ENCODE measurements at regions not wholly inside any gene's neighbourhood (a gene's known extent, or its start where the extent isn't known, plus 50 kb on each side); places are given as distances from the start of the nearest gene placed in this dataset.

DNA sequence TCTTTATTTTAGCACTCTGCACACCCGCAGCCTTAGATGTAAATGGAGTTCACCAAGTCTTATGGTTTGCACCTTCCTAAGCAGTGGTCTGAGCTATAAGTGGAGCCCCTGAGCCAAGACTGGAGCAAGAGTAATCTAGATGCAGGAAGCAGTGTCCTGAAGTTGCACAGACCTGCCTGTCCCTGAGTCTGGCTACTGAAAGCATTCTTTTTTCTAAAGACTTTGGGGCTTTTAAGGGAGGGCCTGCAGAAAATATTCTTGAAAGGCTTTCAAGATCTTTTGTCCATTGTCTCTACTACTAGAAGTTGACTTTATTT, 389.7 kb downstream of the KDM5D start:
- DNase-seq (ENCODE audit: low read depth) = no peak

GRCh38 chrY:19354061-19354856, 390.3 kb downstream of the KDM5D start:
- no peak for DNase-seq (ENCODE audit: low read depth)

DNA sequence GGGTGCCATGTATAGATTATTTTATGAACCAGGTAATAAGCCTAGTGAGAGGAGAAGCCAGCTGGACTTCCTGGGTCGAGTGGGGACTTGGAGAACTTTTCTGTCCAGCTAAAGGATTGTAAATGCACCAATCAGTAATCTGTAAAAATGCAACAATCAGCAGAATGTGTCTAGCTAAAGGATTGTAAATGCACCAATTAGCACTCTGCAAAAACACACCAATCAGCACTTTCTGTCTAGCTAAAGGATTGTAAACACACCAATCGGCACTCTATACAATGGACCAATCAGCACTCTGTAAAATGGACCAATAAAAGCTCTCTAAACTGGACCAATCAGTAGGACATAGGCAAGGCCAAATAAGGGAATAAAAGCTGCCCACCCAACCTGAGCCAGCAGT, 392.9 kb downstream of the KDM5D start:
- no peak for DNase-seq (ENCODE audit: low read depth)

- DNase-seq (ENCODE audit: low read depth) = no peak
Measured at GRCh38 chrY:19321701-19322100, 422.8 kb downstream of the KDM5D start.

DNA sequence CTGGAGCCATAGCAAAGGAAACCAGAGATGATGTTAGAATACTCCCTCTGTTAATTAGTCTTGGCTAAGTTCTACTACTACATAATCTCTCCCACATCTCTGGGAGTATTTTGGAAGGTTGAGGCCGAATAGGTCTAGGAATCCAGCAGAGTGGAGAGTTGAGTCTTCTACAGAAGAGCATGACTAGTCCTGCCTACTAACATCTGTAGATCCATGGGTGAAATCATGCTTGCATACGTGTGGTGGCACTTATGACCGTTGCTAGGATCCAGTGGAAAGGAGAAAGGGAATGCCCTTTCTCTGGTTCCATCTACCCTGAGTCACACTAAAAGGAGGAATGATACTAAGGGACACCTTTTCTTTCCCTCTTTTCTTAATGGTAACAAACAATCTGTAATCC, 425.4 kb downstream of the KDM5D start:
- no peak for DNase-seq (ENCODE audit: low read depth)

GRCh38 chrY:19317271-19317987, 427.1 kb downstream of the KDM5D start:
- no peak for DNase-seq (ENCODE audit: low read depth)

DNA sequence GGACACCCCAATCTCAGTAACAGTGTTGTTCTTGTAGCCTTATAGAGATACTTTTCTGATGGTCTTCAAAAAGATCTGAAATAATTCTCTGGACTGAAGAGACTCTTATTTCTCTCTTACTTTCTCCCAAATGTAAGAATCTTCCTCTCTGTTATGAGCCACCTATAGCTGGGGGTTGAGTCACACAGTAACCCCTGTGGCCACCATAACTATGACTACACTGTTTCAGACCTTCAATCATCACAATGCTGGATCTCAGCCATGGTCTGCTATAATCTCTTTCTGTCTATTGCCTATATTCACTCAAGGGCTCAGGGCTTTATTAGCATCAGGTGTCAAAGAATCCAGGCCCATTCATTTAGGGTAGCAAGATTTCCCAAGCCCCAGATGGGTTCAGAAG, 436.9 kb downstream of the KDM5D start:
- DNase-seq (ENCODE audit: low read depth) = no peak

GRCh38 chrY:19303136-19303535, 441.4 kb downstream of the KDM5D start:
- no peak for DNase-seq (ENCODE audit: low read depth)

DNA sequence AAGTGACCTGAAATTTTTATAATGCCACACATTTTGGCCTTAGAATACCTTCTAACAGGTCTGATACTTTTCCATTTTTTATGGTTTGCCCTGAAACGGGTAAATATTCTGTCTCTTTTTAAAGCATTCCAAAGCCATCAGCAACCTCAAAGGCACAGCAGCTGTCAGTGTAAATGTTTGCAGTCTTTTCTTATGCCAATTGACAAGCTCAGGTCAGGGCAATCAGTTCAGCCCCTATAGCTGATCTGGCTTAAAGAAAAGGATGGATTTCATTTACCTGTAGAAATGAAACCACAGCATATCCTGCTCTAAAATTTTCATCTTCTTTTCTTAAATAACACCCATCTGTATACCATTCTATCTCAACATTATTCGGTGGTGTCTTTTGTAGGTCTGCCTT, 453.6 kb downstream of the KDM5D start:
- no peak for DNase-seq (ENCODE audit: low read depth)

GRCh38 chrY:19274076-19274475, 470.4 kb downstream of the KDM5D start:
- no peak for DNase-seq (ENCODE audit: low read depth)

DNA sequence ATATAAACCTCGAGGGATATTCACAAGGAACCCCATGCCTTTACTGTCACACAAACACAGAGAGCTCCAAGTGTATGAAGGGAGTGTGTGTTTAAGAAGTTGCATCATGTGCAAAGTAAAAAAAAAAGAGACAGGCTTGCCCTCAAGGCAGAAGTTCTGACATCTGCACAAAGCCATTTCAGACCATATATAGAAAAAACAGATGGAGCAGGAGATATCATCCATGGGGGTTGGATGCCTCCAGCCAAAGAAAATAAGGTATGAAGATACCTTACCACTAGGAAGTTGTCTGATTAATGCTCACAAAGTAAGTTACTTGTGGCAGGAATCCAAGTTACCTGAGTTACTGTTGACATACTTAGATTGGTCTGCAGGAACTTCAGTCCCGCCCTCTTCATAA, 476.2 kb downstream of the KDM5D start:
- DNase-seq (ENCODE audit: low read depth) = no peak

DNA sequence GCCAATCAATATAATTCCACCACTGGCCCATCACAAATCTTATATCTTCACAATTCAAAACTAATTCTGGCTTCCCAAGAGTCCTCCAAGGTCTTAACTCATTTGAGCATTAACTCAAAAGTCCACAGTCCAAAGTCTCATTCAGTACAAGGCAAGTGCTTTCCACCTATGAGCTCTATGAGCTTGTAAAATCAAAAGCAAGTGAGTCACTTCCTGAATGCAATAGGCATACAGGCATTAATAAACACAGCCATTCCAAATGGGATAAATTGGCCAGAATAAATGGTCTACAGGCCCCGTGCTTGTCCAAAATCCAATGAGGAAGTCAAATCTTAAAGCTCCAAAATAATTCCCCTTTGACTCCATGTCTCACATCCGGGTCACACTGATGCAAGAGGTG, 479.1 kb downstream of the KDM5D start:
- no peak for DNase-seq (ENCODE audit: low read depth)

DNA sequence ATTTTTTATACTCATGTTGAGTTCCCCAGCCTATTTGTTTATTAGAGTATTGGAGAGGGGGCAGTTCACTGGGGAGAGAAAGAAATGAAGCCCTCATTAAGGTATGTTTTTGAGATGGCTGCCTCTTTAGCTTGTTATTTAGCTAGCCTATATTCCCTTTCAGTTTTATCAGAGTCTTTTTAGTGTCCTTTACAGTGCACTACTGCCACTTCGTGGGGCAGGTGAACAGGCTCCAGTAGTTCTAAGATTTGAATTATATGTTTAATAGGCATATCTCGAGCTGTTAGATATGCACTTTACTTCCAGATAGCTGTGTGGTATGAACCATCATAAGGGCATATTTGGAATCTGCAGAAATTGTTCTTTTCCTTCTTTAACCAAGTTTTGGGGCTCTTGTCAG, 482.2 kb downstream of the KDM5D start:
- no peak for DNase-seq (ENCODE audit: low read depth)

DNA sequence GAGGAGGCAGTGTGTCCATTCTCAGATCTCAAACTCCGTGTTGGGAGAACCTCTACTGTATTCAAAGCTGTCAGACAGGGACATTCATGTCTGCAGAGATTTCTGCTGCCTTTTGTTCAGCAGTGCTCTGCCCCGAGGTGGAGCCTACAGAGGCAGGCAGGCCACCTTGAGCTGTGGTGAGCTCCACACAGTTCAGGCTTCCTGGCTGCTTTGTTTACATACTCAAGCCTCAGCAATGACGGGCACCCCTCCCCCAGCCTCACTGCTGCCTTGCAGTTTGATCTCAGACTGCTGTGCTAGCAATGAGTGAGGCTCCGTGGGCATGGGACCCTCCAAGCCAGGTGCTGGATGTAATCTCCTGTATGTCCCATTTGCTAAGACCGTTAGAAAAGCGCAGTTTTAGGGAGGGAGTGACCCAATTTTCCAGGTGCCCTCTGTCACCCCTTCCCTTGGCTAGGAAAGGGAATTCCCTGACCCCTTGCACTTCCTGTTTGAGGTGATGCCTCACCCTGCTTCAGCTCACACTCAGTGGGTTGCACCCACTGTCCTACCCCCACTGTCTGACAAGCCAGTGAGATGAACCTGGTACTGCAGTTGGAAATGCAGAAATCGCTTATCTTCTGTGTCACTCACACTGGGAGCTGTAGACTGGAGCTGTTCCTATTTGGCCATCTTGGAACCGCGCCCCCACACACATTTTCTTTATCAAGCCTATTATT, 458.9 kb upstream of the HSFY2 start:
- DNase-seq (ENCODE audit: low read depth) = no peak

- DNase-seq (ENCODE audit: low read depth) = no peak
Measured at GRCh38 chrY:19220784-19221183, 447.2 kb upstream of the HSFY2 start.

DNA sequence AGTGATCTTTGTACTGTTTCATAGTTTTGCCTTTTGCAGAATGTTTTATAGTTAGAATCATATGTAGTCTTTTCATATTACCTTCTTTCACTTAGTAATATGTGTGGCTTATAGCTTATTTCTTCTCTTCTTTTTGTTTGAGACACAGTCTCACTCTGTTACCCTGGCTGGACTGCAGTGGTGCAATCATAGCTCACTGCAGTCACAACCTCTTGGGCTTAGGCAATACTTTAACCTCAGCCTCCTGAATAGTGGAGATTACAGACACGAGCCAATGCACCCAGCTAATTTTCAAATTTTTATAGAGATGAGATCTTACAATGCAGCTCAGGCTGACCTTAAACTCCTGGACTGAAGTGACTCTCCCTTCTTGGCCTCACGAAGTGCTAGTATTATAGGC, 435.4 kb upstream of the HSFY2 start:
- no peak for DNase-seq (ENCODE audit: low read depth)

GRCh38 chrY:19207048-19207447, 433.5 kb upstream of the HSFY2 start:
- DNase-seq (ENCODE audit: low read depth) = no peak

- no peak for DNase-seq (ENCODE audit: low read depth)
Measured at GRCh38 chrY:19180824-19181223, 407.3 kb upstream of the HSFY2 start.

DNA sequence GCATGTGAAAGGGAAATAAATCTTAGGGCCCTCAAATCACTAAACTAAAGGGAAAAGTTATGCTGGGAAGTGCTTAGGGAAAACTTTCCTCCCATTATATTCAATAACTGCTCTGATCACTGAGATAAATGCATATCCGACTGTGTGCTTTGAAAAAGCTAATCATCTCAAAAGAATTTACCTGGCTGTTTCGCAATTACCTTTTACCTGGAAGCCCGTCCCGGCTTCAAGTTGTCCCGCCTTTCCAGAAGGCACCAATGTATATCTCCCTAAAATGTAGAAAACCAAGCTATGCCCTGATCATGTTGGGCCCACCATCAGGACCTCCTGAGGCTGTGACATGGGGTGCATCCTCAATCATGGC, 394.6 kb upstream of the HSFY2 start:
- DNase-seq (ENCODE audit: low read depth) = no peak

DNA sequence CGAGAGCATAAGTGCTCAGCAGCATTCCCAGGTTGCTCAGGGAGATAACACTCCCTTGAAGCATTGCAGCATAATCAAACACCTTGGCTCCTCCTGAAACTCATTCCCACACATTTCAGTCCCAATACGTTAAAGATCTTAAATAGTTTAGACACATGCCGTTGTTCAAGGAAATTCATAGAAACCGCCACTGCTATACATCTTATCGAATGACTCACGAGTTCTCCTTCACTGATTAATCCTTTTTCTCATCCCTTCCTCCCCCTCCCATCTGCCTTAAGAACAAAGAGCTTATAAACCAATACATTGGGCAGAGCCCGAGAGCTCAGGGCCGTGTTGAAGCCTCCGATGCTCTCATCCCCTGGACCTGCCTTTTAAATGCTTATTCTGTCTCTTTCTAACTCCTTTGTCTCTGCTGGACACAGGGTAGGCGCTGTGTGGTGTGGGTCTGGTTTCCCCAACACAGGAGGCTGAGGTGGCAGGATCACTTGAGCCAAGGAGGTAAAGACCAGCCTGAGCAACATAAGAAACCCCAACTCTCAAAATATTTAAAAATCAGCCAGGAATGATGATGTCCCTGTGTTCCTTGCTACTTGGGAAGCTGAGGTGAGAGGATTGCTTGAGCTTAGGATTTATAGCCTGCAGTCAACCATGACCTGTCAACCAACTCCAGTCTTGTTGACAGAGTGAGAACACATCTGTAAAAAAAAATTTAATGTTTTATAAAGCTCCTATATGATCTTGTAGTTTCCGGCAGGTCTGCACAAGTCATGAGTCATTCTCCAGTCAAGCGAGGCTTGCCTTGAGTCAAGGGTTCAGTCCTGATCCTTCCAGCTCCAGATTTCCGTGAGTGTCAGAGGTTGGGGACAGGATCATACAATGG, 394.0 kb upstream of the HSFY2 start:
- DNase-seq (ENCODE audit: low read depth) = no peak

DNA sequence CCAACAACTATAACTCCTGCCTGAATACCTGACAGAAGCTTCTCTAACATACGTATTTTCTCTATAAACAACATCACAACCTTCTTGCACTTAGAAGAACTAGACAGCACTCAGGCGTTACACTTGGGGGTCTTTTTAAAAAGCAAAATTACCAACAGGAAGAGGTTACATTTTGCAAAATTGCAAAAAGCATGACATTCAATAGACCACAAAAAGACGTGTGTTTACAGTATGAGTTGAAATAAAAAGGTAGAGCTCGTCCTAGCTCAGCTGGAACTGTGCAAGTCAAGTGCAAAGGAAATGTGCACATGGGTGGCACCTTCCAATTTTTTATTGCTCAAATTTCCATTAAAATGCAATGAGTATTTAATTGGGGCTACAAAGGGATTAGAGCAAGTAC, 375.2 kb upstream of the HSFY2 start:
- DNase-seq (ENCODE audit: low read depth) = no peak

DNA sequence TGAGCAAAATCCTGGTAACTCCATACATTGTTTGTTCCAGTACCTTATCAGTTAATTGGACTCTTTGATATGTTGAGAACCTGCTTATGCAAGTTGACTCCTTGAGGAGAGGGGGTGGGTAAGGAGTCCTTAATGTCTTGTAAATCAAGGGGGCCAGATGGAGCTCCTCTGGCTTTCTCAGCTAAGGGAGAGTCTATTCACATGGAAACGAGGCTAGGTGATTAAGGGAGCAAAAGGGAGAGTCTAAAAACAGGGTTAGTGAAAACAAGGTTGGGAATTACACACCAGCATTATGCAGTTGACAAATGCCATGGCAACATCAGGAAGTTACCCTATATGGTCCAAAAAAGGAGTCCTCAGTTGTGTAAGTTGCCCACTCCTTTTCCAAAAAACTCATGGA, 372.8 kb upstream of the HSFY2 start:
- no peak for DNase-seq (ENCODE audit: low read depth)
